Anterior cingulate cortex (tissue), 58 donors: ENCODE measurements at regions not wholly inside any gene's neighbourhood (a gene's known extent, or its start where the extent isn't known, plus 50 kb on each side); places are given as distances from the start of the nearest gene placed in this dataset.

Source experiments
- DNase-seq, 58 donors: peaks; one replicate each; lab custom pipeline; 2025; lab: John Stamatoyannopoulos, UW

DNA sequence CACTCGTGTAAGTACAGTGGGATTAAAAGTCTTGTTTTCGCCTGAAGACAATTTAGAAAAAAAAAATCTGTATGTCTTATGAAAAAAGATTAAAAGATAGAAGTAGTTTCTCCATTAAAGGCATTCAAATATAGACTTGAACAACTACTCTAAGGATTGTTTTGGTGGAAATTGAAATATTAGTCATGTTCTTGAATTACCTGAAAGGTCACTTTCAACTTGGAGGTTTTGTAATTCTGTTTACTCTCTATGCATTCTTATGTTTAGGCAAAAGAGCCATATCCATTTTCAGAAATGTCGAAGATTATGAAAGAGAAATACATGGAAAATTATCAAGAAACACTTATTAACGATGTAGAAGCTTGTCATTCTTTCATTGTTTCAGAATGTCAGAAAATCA is 373.7 kb downstream of the ARL4A start:
- DNase-seq: no peak

DNA sequence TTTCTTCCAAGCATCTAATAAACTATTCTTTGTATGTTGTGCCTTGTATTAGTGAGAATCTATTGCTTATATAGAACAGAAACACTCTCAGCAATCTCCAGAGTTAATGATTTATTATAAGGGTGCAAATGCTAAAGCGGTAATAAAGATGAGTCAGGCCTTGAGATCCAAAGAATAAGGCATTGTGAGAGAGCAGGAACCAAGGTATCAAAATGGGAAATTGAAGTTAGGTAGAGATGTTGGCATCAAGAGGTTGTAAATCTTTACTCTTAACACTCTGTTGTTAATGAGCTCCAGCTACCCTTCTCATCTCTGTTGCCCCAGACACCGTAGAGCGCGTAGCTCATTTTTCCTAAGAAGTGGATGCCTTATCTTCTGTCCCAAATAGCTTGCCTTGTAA is 375.2 kb downstream of the ARL4A start:
- no peak for DNase-seq

DNA sequence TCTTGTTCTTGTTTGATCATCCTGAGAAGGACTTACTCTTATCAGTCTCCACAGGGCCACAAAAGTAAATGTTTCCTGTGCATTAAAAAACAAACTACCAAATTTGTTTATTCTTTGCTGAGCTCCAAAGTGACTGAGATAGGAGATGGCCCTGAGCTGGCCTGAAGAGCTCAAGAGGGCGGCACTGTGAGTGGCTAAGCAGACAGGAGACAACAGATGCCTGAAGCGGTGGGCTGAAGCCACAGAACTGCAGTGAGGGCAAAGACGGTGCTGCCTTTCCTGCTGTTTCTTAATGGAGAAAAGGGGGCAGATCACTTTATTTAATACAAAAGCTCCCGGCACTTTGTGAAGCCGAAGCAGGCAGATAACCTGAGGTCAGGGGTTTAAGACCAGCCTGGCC is 379.6 kb downstream of the ARL4A start:
- DNase-seq: no peak

DNA sequence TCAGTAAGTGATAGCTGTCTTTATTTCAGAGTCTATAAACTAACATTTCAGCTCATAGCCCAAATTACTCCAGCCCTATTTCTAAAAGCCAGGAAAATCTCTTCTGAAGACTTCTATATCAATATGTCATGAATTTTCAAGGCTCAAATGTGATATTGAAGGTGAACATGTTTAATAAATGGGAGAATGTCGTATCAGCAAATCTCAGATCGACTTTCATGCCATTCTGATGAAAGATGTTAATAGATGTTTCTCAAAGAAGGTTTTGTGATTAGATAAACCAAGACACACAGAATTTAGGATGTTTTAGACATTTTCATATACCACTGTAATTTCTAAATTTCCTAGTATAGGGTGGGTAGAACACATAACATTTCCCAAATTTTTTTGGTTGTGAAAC is 380.6 kb downstream of the ARL4A start:
- no peak for DNase-seq

DNA sequence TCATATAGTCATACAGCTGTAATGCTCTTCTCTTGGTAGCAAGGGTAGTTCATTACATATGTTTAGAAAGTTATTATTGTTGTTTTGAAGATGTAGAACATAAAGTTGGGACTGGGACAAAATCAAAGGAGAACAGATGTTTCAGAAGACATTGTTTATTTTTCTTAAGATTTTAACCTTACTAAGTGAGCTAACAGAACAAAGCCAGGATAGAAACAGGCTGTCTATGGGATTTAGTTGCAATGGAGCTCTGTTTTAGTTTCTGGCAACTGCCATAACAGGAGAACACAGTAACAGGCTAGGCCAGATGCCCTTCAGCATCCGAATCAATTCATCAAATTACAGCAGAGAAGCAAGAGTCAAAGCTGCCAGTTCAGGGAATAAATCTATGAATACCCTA is 382.4 kb downstream of the ARL4A start:
- no peak for DNase-seq

DNA sequence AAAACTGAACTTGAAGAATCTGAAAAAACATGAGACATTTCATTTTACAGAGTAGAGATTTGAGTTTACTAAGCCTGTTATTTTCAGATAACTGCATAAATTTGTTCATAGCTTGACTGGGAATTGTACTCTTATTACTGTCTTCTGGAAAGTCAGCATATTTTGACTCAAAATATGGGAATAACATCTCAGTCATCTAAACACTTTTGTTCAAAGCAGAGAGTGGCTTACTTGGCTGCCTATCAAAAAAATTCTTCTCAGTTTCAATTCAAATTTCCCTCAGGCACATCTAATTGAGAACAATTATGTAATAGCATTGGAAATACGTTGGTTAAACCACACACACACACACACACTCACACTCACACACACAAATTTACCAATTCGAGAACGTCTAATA is 384.6 kb downstream of the ARL4A start:
- DNase-seq: no peak

DNA sequence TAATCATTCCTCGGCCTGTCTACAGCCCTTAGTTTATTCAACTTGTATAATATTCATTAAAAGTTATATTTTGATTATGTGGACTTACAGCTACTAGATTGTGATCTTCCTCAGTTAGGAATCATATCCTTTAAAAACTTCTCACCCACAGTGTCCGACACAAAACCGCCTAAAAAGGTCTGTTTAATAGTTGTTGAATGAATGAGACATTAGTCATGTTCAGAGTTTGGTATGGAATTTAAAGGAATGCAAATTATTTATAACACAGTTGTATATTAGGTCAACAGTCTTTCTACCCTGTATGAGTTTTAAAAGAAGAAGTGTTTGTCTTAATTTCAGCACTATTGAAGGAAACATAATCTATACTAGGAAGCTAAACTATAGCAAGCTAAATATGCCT is 390.0 kb downstream of the ARL4A start:
- no peak for DNase-seq

DNA sequence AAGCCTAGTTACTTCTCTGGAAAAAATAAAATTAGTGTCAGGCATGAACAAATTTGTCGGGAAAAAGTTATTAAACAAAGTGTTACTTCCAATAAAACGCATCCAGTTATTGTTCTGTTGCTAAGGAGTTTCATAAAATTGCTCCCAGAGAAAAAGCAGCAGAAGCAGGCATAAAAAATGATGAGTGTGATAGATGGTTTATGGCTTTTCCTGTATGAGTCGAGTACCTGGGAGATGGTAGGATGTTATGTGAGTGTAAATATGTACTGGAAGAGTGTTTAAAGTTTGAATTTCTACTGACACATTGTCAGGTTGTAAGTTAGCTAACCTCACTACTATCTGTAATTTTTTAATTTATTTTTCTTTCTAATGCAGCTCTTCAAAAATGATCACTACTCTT is 390.7 kb downstream of the ARL4A start:
- DNase-seq: no peak

DNA sequence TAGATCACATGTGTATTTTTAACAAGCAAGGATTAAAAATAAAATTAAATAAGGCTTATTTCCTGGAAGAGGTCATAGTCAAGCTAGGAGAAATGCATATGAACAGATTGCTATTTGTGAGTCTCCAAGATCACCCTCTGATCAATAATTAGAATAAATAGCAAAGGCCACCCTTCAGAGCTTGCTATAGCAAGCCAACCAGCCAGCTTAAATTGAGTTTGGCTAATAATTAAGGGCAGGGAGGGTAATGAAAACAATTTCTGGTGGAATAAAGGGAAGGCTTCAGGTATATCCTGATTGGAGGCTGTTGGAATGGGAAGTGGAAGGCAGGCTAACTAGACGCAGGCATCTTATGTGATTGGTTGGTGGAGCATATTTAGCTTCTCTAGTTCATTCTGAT is 403.5 kb downstream of the ARL4A start:
- no peak for DNase-seq

DNA sequence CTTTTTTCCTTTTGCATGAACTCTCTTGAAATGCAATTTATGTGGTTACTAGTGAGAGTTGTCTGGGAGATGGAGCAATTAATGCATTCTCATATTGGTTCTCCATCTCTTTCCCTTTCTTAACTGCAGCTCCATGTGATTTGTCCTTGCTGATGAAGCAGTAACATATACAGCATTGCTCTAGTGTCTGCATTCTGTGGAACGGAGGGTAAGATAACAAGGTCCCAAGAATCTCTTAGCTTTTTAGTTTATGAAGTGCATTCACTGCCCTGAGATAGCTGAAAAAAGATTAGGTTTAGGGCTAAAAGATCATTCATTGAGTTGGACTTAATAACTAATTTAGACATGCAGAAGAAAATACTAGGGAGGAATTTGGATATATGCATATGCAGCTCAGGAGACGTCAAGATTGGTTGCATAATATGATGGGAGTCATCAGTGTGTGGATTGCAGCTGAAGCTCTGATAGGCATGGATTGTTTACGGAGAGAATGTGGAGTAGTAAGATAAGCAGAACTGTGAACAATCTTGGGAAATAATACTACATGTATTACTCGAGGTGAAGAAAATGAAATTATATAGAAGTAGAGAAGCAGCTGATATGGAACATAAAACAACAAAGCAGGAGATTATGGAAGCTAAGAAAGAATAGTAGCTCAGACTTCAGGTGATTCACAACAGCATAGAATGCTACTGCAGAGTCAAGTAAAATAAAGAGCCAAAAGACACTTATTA is 404.7 kb downstream of the ARL4A start:
- DNase-seq: no peak

DNA sequence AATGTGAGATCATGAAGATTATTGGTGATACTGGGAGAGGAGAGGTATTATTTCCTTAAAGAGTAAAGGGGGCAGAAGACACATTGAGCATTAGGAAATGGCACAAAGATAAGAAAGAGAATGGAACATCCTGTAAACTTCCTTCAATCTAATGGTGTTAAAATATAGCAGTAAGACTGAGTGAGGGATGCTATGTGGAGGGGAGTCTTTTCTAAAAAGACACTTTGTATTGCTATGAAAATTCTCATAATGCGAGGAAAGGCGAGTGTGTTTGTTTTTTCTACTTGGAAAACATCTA is 405.2 kb downstream of the ARL4A start:
- no peak for DNase-seq

DNA sequence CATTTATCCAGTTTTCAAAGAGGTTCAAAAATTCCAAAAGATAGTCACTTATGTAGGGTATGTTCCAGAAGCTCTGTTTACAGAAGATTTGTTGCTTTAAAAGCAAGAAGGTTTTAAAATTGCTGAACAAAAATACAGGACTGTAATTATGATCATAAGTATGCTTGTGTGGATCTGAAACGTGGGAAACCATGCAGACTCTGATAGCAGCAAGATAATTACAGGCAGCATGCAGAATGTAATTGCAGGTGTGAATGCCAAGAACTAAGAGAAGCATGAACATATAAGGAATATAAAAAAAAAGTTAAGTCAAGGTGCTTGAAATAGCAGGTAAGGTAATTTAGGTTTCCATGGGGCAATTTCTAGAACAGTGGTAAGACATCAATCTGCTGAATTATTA is 405.7 kb downstream of the ARL4A start:
- DNase-seq: no peak

DNA sequence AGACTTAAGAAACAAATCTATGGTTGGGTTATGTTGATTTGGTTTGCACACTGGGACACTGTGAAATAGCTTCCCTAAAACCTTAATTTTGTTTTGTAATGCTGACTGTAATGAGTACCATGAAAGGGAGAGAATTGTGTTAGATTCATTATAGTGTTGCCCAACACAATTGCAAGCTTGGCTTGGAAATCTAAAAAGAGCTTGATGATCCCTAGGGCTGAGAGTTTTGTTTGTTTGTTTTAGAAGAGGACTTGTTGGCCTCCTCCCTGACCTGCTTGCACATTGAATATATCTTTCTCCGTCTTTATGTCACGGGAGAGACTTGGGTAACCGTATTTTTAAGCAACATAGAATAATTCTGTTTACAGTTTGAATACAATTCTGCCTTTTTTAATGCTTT is 410.1 kb downstream of the ARL4A start:
- DNase-seq: no peak

DNA sequence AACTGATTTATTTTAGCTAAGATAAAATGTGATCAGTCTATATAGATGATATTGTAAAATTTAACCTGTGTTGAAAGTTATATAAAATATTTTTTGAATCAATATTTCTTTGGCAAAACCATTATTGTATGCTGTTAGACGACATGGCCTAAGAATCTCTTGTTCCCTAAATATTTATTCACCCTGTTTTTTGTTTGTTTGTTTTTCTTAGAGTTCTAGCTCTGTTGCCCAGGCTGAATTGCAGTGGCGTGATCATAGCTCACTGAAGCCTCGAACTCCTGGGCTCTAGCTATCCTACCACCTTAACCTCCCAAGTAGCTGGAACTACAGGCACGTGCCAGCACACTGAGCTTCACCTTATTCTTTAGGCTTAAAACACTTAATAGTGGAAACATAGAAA is 410.7 kb downstream of the ARL4A start:
- no peak for DNase-seq

DNA sequence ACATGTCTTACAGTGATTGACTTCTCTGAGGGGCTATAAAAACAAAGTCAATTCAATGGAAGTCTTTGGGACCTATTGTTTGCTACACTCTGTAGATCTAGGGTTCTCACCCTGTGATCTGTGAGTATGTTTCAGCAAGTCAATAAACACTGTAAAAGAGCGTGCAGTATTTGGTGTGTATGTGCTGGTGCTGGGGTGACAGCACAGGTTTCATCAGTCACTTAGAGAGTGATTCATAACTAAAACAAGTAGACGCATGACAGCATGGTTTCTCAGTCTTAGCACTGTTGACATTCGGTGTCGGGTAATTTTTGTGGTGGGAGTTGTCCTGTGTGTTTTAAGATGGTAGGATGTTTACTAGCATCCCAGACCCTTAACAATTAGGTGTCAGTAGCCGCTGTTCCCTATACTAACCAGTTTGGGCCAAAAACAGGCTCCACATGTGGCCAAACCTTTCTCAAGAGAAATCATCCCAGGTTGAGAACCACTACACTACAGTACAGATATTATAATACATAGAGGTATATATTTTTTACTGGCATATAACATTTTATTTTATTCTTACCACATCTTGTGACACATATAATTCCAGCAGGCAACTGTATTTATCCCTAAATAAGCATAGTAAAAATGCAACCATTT is 411.8 kb downstream of the ARL4A start:
- DNase-seq: no peak

DNA sequence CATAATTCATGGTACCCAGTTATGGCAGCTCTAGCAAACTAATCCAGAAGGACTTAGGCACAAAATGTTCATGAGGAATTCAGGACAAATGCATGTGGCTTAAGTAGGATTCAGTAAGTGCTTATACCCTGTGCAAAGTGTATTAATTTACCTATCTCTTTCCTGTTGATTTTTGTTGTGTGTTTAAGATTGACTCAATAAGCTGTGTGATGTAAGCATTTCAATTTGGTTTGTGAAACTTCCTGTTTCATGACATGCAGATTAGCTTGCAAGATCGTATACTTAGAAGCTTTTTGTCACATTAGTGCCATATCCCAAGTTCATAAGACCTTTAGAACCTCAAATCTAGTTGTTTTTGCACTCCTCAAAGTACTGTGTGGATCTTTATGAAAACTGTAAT is 416.7 kb downstream of the ARL4A start:
- no peak for DNase-seq

DNA sequence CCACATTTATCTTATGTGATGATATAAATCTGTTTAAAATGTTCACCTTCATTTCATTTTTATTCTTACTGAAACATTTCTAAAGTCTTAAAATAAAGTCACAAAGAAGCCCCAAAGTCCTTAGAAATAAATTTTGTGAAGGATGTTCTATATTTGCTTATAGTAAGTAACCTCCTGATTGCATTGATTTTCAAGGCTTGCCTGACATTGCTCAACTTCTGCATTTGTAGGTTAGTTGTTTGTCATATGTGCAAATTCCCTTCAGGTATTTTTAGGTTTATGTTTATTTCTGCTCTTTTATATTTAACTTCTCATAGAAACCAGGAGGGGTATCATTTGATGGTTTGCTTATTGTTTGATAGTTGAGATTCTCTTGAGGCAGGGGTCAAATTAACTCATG is 417.8 kb downstream of the ARL4A start:
- no peak for DNase-seq

DNA sequence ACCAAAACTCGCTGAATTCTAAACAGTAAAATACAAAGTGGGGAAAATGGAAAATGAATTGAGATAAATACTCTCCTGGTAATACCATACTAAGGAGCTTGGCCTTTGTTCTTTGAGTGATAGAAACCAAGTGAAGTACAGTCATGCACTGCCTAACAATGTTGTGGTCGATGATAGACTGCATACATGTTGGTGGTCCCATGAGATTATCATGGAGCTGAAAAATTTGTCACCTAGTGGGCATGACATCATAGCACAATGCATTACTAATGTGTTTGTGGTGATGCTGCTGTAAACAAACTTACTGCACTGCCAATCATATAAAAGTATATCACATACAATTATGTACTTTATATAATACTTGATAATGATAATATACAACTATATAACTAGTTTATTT is 419.1 kb downstream of the ARL4A start:
- no peak for DNase-seq

DNA sequence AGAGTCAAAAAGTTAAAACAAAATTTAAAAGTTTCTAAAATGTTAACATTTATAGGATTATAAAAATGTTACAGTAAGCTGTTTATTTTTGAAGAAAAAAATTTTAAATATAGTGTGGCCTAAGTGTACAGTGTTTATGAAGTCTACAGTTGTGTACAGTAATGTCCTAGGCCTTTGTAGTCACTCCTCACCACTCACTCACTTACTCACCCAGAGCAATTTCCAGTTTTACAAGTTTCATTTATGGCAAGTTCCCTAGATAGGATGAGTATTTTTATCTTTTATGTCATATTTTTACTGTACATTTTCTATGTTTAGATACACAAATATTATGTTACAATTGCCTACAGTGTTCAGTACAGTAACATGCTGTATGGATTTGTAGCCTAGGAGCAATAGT is 419.9 kb downstream of the ARL4A start:
- DNase-seq: no peak

DNA sequence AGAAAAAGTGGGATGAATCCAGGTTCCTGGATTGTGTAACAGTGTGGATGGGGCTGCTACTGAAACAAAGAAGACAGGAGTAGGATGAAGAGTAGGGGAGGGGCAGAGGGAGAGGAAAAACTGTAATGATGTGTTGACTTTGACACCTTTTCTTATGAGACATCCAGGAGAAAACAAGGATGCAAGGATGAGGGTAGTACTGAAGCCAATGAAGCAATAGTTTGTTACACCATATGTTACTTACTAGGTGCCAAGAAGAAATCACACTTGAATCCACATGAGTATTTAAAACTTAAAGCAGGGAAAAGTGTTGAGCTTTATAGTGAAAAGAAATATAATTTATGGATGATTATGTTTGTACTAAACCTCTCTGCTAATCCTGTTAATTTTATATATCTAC is 420.6 kb downstream of the ARL4A start:
- DNase-seq: no peak

DNA sequence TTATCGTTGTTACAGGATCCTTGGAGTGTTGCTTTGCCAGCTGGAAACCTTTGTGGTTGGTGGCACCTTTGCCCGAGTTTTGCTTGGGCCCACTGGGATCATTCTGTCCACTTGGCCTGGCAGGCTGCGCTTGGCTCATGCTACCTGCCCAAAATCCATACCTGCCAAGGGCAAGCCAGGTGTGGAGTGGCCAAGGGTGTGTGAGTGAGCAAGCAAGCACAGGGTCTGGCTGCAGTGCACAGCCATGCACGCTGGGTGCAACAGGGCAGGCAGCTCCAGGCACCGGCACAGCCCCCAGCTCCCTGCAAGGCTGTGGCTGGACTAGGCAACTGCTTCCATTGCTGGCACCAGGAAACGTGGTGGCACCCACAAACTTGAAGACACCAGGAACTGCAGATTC is 421.8 kb downstream of the ARL4A start:
- no peak for DNase-seq

DNA sequence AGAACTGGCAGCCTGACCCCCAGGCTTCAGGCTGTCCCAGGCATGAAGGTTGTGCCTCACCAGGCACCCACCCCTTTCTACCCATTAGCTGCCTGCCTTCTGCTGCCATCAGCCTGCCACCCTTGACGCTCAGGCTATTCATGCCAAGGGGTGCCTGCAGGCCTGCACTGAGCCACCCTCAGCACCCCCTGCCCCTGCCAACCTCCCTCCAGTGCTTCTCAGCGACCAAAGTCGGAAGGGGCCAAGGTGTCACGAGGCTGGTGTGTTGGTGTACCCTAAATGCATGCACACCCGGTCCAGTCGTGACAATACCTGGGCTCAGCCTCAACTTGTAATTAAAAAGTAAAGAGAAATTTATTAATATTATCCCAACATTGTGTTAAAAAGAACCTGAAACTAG is 422.7 kb downstream of the ARL4A start:
- DNase-seq: no peak

DNA sequence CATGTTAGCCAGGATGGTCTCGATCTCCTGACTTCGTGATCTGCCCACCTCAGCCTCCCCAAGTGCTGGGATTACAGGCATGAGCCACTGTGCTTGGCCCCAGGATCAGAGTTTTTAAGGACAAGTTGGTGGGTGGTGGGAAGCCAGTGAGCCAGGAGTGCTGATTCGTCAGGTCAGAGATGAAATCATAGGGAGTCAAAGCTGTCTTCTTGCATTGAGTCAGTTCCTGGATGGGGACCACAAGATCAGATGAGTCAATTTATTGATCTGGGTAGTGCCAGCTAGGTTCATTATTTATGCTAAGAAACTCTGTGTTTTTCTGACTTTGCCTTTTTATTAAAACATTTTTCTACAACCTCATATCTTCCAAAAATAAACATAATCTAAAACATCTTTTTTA is 423.8 kb downstream of the ARL4A start:
- DNase-seq: no peak
